Choroid plexus epithelial cell (primary cell): ENCODE measurements at regions not wholly inside any gene's neighbourhood (a gene's known extent, or its start where the extent isn't known, plus 50 kb on each side); places are given as distances from the start of the nearest gene placed in this dataset.

ENCODE experiments used
- DNase-seq: peaks from one replicate; pipeline ENCODE4 v3.0.0-alpha.2; 2010; ENCODE audit warnings: low read depth
- H3K4me3 ChIP-seq: 2 replicates; pipeline ENCODE4 v1.5.1; 2011; ENCODE audit warnings: low read depth, mild to moderate bottlenecking, control low read depth, low read length, moderate library complexity
- TF ChIP-seq, protein P1 (sequence below): conservative IDR thresholded peaks from 2 replicates; pipeline ENCODE4 v1.5.1; 2011; ENCODE audit warnings: low read depth, mild to moderate bottlenecking, control low read depth, inconsistent platforms, low read length, moderate library complexity

DNA sequence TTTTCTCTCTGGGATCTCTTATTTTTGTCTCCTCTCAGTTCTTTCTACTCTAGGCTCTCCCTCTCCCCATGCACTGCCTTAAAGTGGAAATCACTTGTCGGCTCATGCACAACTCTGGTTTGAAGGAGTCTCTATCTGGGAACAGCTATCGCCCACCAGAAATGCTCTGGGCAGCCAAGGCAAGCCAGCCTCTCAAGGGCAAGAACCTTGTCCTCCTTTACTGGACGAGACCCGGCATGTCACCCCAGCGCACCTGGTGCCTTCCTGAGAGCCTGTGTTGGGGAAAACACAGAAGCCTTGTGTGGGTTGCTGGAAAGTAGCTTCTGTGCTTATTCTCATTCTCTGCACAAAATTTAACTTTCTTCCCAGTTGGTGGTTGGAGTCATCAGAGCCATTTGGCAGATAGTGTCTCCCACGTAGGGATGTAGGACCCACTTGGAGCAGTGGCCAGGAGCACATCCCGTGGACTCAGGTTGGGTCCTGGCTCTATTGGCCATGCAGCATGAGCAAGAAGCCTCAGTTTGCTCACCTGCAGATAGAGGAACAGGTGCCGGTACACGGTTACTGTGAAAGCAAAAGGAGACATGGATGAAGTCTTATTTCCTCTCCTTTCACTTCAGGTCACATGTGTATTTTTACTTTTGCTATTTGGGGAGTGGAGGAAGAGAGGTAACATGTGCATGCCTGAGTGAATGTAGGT, 165.3 kb downstream of the IRX2 start:
- TF ChIP-seq, protein P1, sequence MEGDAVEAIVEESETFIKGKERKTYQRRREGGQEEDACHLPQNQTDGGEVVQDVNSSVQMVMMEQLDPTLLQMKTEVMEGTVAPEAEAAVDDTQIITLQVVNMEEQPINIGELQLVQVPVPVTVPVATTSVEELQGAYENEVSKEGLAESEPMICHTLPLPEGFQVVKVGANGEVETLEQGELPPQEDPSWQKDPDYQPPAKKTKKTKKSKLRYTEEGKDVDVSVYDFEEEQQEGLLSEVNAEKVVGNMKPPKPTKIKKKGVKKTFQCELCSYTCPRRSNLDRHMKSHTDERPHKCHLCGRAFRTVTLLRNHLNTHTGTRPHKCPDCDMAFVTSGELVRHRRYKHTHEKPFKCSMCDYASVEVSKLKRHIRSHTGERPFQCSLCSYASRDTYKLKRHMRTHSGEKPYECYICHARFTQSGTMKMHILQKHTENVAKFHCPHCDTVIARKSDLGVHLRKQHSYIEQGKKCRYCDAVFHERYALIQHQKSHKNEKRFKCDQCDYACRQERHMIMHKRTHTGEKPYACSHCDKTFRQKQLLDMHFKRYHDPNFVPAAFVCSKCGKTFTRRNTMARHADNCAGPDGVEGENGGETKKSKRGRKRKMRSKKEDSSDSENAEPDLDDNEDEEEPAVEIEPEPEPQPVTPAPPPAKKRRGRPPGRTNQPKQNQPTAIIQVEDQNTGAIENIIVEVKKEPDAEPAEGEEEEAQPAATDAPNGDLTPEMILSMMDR = no peak
- DNase-seq = no peak
- no peak overlapping the region for H3K4me3 ChIP-seq

DNA sequence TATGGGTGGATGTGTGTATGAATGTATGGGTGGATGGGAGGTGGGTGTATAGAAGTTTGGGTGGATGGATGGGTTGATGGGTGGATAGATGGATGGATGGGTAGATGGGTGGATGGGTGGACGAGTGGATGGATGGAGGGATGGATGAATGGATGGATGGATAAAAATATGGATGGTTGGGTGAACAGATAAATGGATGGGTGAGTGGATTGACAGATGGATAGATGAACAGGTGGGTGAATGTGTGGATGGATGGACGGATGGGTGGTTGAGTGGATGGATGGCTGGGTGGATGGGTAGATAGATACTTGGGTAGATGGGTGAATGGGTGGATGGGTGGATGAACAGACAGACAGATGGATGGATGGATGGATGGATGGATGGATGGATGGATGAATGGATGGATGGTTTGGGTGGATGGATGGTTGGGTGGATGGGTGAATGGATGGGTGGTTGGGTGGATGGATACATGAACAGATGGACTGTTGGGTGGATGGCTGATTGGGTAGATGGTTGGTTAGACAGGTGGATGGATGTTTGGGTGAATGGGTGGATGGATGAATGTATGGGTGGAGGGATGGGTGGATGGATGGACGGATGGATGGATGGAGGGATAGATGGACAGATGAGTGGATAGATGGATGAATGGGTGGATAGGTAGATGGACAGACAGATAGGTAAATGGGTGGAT, 166.8 kb downstream of the IRX2 start:
- H3K4me3 ChIP-seq = no peak overlapping the region
- TF ChIP-seq, protein P1 = no peak
- DNase-seq = no peak

DNA sequence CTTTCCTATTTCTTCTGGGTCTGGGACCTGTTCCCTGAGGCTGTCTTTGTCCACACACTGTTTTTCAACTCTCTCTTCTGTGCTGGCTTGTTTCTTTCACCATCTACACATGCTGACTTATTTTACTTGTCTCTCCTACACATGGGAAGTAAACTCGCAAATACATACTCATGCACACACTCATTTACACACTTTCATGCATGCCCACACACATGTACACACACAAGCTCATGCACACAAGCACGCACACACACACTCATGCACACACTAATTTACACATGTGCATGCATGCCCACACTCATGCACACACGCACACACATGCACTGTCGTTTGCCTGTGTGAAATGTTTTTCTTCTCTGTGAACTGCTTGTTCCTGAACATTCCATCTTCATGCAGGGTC, 169.0 kb downstream of the IRX2 start:
- TF ChIP-seq, protein P1 = no peak
- DNase-seq = no peak
- no peak overlapping the region for H3K4me3 ChIP-seq

DNA sequence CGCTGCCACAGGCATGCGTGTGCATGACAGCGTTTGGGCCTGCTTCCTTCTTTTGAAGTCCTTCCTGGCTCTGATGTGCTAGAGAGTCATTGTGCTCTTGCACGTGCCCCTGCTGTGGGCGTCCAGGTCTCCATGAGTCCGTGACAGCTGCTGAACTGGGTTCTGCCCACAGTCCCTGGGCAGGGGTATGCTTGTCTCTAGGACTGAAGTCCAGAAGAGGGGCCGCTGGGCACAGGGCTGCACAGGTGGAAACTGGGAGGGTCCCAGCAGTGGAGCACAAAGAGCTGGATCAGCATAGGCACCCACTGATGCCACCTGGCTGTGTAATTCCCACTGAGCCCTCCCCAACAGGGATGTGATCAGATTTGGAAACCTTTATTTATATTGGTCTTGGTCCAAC, 169.4 kb downstream of the IRX2 start:
- no peak overlapping the region for H3K4me3 ChIP-seq
- TF ChIP-seq, protein P1 = no peak
- no peak for DNase-seq

DNA sequence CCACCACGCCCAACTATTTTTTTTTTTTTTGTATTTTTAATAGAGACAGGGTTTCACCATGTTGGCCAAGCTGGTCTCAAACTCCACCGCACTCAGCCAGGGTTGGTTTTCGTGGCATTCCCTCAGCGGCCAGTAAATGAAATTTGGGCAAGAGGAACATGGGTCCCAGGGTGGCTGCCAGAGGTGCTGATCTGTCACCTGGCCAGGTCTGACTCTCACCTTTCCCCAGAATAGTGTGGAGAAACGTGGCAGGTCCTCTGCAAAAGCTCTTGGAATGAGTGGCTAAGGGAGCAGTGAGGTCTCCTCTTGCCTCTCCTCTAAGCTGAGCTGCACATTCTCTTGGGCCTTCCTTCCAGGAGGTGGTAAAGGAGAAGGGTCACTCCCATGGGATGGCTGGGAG, 170.1 kb downstream of the IRX2 start:
- TF ChIP-seq, protein P1 = no peak
- DNase-seq = no peak
- no peak overlapping the region for H3K4me3 ChIP-seq

DNA sequence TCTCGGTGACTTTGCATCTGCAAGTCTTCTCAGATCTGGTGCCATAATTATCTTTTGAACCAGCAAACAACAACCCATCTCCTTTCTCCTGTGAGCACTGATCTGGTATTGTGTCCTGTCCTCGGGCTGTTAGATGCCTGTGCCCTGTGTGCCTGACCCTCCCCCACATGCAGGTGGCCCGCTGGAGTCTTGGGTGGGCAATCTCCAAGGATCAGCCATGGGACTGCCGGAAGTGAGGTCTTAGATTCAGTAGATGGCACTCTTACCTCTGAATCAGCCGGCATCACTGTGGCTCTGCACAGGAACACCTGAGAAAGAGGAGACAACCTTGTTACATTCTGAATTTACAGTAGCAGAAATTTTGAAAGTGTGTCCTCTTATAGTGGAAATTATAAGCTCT, 172.4 kb downstream of the IRX2 start:
- TF ChIP-seq, protein P1 = no peak
- H3K4me3 ChIP-seq = no peak overlapping the region
- DNase-seq = no peak

DNA sequence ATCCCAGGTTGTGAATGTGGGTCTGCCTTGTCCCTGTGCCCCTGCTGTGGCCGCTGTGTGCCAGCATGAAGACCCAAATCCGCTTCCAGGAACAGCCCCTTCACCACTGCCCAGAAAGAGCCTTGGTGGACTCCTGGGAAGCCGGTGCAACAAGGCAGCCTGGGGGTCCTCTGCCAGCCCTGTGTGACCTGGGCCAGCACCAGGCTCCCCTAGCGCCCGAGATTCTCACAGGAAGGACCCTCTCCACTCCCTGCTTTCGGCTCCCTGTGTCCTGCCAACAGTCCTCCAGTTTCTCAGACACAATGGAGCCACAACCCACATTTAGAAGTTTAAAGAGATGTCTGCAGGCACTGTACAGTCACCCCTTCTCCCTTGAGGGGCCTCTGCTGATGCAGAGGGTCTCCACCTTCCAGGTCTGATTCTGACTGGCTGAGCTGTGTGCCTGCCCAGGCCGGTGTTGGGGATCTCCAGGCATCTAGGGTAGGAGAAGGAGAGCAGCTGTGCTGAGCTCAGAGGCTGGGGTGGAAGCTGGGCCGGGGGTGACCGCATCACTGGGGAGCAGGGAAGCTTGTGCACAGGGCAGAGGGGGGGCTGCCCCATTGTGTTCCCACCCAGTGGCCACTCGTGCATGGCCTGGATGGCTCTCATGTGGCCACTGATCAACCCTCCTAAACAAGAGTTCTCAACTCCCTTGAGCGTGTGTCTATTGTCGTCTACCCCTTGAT, 174.0 kb downstream of the IRX2 start:
- H3K4me3 ChIP-seq = no peak overlapping the region
- TF ChIP-seq, protein P1 = no peak
- no peak for DNase-seq
